Adrenal gland (tissue), 5 donors: ENCODE measurements at regions not wholly inside any gene's neighbourhood (a gene's known extent, or its start where the extent isn't known, plus 50 kb on each side); places are given as distances from the start of the nearest gene placed in this dataset.

Source experiments
- POLR2A ChIP-seq, 2 donors: fragments of 450-650 bp; IDR thresholded peaks; one replicate each; pipeline ENCODE4 v1.6.1; 2017; ENCODE audit warnings: antibody characterized with exemption in 2 of 2, mild to moderate bottlenecking in 2 of 2, moderate library complexity in 1 of 2
- TF ChIP-seq, protein P1 (sequence below), 6 experiments: fragments of 450-650 bp in 4 of 6; fragments of 200-600 bp in 2 of 6; sonication (generic) in 1 of 6; IDR thresholded peaks; 1 replicate in 5 of 6; 2 replicates in 1 of 6; pipeline versions ENCODE4 v1.5.1 to v1.8.0; 2016 to 2021; ENCODE audit warnings: antibody characterized with exemption in 6 of 6, mild to moderate bottlenecking in 2 of 6, moderate library complexity in 1 of 6
- donor health status: DM: no; HTN: no; CAD: no.

DNA sequence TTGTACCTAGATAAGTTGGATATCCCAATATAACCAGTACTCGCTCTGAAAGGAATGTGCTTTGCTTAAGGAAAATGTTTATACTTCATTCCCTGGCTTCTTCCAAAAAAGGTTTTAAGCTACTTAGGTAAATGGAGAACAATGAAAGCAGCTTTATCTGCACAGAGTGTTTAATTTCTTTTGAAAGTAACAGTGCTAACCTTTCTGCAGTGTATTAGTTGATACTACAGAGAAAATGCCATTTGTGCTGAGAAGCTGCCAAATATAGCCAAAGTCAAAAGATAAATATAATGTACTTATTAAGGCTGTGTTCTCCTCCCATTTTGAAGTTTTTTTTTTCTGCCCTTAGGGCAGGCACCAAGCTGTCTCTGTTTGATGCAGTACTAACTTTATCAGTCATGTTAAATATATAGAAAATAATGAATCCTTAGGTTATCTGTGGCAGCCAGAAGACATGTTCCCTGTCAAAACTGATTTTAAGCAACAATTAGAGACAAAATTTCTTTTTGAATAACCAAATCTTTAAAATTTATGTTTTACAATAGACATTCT lies 145.4 kb upstream of the KITLG start:
- TF ChIP-seq, protein P1, sequence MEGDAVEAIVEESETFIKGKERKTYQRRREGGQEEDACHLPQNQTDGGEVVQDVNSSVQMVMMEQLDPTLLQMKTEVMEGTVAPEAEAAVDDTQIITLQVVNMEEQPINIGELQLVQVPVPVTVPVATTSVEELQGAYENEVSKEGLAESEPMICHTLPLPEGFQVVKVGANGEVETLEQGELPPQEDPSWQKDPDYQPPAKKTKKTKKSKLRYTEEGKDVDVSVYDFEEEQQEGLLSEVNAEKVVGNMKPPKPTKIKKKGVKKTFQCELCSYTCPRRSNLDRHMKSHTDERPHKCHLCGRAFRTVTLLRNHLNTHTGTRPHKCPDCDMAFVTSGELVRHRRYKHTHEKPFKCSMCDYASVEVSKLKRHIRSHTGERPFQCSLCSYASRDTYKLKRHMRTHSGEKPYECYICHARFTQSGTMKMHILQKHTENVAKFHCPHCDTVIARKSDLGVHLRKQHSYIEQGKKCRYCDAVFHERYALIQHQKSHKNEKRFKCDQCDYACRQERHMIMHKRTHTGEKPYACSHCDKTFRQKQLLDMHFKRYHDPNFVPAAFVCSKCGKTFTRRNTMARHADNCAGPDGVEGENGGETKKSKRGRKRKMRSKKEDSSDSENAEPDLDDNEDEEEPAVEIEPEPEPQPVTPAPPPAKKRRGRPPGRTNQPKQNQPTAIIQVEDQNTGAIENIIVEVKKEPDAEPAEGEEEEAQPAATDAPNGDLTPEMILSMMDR (IDR thresholded peaks at IDR 0.05), result no peak
- no peak for TF ChIP-seq POLR2A (IDR thresholded peaks at IDR 0.05)
